Neutrophil (primary cell): ENCODE measurements at regions not wholly inside any gene's neighbourhood (a gene's known extent, or its start where the extent isn't known, plus 50 kb on each side); places are given as distances from the start of the nearest gene placed in this dataset.

ENCODE experiments used
- H3K27ac ChIP-seq: fragments of 200-600 bp; sonication (generic); 2 replicates; pipeline ENCODE4 v1.5.1; 2016; ENCODE audit warnings: mild to moderate bottlenecking, moderate library complexity
- H3K27me3 ChIP-seq: fragments of 200-600 bp; sonication (generic); 2 replicates; pipeline ENCODE4 v1.6.0; 2016; ENCODE audit warnings: mild to moderate bottlenecking
- H3K36me3 ChIP-seq: fragments of 200-600 bp; sonication (generic); 2 replicates; pipeline ENCODE4 v1.5.1; 2017
- H3K4me1 ChIP-seq, 2 experiments: fragments of 200-600 bp in 1 of 2; sonication (generic) in 1 of 2; 1 replicate in 1 of 2; 2 replicates in 1 of 2; pipeline versions ENCODE4 v1.5.1 to v1.6.1; 2013 to 2016; ENCODE audit warnings: low read depth in 1 of 2, low read length in 1 of 2, mild to moderate bottlenecking in 1 of 2, moderate library complexity in 1 of 2; ENCODE audit not compliant: control insufficient read depth in 1 of 2, insufficient read depth in 1 of 2
- H3K4me3 ChIP-seq, 2 experiments: fragments of 200-600 bp in 1 of 2; sonication (generic) in 1 of 2; 1 replicate in 1 of 2; 2 replicates in 1 of 2; pipeline ENCODE4 v1.5.1; 2013 to 2016; ENCODE audit warnings: low read depth in 1 of 2, low read length in 1 of 2, mild to moderate bottlenecking in 1 of 2, moderate library complexity in 1 of 2
- H3K9me3 ChIP-seq: fragments of 200-600 bp; sonication (generic); 2 replicates; pipeline ENCODE4 v1.5.1; 2016
- TF ChIP-seq, protein P1 (sequence below): fragments of 200-600 bp; sonication (generic); IDR thresholded peaks from 2 replicates; pipeline ENCODE4 v1.5.1; 2016; ENCODE audit warnings: antibody characterized with exemption

DNA sequence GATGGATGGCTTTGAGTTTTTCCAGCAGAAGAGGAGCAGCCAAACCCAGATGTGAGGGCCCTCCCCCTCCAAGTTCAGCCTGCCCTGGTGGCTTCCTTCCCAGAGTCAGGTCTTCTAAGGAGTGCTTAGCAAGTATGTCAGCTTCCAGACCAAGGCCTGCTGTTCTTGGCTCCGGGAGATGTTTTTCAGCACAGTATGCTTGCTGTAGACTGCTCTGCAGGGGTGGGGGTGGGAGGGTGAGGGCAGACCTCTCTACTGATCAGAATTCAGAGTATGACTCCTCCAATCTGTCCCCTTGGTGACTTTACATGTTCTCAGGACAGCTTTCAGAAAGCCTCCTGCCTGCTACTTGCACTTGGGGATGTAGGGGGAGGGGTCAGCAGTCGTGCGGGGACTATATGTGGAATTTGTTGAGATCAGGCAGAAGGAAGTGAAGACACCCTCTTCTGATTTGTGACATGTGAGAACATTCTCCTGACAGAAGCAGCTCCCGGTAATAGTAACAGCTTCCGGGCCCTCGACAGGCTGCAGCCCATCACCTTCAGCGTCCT is 516.4 kb upstream of the ZMIZ1 start:
- TF ChIP-seq, protein P1, sequence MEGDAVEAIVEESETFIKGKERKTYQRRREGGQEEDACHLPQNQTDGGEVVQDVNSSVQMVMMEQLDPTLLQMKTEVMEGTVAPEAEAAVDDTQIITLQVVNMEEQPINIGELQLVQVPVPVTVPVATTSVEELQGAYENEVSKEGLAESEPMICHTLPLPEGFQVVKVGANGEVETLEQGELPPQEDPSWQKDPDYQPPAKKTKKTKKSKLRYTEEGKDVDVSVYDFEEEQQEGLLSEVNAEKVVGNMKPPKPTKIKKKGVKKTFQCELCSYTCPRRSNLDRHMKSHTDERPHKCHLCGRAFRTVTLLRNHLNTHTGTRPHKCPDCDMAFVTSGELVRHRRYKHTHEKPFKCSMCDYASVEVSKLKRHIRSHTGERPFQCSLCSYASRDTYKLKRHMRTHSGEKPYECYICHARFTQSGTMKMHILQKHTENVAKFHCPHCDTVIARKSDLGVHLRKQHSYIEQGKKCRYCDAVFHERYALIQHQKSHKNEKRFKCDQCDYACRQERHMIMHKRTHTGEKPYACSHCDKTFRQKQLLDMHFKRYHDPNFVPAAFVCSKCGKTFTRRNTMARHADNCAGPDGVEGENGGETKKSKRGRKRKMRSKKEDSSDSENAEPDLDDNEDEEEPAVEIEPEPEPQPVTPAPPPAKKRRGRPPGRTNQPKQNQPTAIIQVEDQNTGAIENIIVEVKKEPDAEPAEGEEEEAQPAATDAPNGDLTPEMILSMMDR: no peak
- Histone ChIP-seq H3K27me3 (no peaks in the 10 kb centered on the region), H3K36me3 (no peaks in the 10 kb centered on the region), H3K4me3 (no peak overlapping the region), H3K9me3 (no peaks in the 10 kb centered on the region), H3K4me1 (no peaks in the 10 kb centered on the region), H3K27ac (no peak overlapping the region)

DNA sequence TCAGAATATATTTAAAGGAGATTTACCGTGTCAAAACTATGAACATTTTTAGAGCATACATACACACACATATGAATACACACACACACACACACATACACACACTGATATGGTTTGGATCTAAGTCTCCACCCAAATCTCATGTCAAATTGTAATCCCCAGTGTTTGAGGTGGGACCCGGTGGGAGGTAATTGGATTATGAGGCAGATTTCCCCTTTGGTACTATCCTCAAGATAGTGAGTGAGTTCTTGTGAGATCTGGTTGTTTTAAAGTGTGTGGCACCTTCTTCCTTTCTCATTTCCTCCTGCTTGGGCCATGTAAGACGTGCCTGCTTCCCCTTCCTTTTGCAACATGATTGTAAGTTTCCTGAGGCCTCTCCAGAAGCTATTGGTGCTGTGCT is 515.0 kb upstream of the ZMIZ1 start:
- TF ChIP-seq, protein P1: no peak
- H3K27me3 ChIP-seq: no peaks in the 10 kb centered on the region
- H3K4me1 ChIP-seq: no peaks in the 10 kb centered on the region
- H3K36me3 ChIP-seq: no peaks in the 10 kb centered on the region
- H3K9me3 ChIP-seq: no peaks in the 10 kb centered on the region
- no peak overlapping the region for H3K4me3 ChIP-seq
- no peak overlapping the region for H3K27ac ChIP-seq

DNA sequence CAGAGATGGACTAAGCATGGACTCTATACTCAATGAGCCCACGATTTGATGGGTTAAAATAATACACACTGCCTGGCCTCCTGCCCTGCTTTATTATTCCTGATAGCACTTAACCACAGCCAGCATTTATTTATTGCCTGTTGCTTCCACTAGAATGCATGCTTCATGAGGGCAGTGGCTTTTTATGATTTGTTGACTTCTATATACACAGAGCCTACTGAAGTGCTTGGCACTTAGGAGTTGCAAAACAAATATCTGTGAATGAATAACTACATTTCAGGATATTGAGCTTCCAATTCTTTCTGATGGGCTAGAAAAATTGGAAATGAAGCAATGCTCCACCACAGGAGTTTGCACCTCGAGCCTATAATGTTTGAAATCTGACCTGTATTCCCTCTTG is 513.6 kb upstream of the ZMIZ1 start:
- Histone ChIP-seq H3K36me3 (no peaks in the 10 kb centered on the region), H3K4me1 (no peaks in the 10 kb centered on the region), H3K4me3 (no peak overlapping the region), H3K27me3 (no peaks in the 10 kb centered on the region), H3K9me3 (no peaks in the 10 kb centered on the region), H3K27ac (no peak overlapping the region)
- TF ChIP-seq, protein P1: no peak

DNA sequence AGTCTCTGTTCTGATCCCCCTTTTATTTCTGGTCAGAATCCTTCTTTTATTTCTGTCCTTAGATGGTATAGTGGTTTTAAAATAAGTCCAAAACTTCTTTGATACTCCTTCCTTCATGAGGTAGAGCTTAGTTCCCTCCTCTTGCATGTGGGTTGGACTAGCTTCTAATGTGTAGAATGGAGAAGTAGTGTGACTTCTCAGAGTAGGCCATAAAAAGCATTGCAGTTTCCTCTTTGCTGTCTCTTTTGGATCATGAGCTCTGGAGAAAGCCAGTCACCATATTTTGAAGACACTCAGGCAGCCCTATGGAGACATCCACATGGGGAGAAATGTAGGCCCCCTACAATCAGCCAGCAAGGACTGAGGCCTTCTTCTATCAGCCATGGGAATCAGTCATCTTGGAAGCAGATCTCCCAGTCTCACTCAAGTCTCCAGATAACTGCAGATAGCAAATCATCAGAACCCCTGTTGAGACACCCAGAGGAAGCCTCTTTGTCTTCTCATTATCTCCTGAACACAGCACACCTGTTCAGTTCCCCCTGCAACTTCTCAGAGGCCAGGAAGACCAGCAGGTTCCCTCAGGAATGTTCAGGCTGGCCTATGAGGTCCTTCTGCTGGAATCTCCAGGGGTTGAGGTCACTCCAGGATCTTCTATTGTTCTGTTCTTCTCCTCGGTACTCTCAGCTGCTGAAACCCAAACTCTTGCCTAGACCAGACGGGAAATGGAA is 511.9 kb upstream of the ZMIZ1 start:
- H3K27ac ChIP-seq: no peak overlapping the region
- no peaks in the 10 kb centered on the region for H3K4me1 ChIP-seq
- no peaks in the 10 kb centered on the region for H3K27me3 ChIP-seq
- TF ChIP-seq, protein P1: no peak
- H3K4me3 ChIP-seq: no peak overlapping the region
- H3K9me3 ChIP-seq: no peaks in the 10 kb centered on the region
- H3K36me3 ChIP-seq: no peaks in the 10 kb centered on the region

DNA sequence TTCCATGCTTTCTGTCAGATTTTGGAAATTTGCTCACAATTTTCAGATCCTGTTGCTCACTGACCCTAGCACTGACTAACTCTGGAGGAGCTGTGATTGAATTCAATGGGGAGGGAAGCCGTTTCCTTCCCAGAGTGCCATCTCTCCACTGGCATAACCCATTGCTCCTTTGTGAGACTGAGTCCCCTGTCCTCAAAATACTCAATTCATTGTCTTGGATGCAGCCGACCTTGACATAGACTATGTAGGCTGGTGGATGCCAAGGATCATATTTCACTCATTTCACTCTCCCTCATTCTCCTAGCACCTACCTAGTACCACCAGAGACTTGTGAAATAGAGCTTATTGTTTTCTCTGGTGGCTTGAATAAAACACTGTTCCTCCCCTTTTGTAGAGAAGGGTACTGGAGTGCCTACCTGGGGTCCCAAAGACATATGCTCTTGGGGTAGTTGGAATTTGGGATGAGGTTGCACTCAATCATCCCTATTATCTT is 511.3 kb upstream of the ZMIZ1 start:
- no peaks in the 10 kb centered on the region for H3K9me3 ChIP-seq
- H3K27me3 ChIP-seq: no peaks in the 10 kb centered on the region
- no peaks in the 10 kb centered on the region for H3K4me1 ChIP-seq
- no peaks in the 10 kb centered on the region for H3K36me3 ChIP-seq
- TF ChIP-seq, protein P1: no peak
- H3K27ac ChIP-seq: no peak overlapping the region
- H3K4me3 ChIP-seq: no peak overlapping the region
